ENCODE measurements at regions not wholly inside any gene's neighbourhood (a gene's known extent, or its start where the extent isn't known, plus 50 kb on each side); places are given as distances from the start of the nearest gene placed in this dataset.
"Not testable (repeated sequence)": the region's sequence is repeated elsewhere in the genome, so short reads cannot be mapped to it uniquely, and the experiment has no call there.

DNA sequence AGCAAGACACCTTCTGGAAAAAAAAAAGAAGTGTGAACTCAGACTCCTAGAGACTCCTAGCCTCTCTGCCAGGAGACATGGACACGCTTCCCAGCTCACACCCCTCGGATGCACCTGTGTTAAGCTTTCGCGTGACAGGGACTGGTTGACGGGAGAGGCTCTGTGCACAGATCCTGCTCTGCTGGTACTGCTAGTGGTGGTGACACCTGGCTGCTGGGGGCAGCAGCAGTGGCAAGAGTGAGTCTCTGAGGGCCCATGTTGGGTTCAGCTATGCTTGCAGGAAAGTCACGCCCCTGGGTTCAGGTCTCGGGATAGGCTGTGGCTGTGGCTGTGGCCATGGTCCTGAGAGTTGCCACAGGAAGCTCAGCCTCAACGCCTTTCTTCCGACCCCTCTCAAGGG lies 81.1 kb downstream of the XRCC2 start:
- DNase-seq (ENCODE audit: low read depth) = no peak

GRCh38 chr7:152591976-152592375 lies 84.0 kb downstream of the XRCC2 start:
- no peak for DNase-seq (ENCODE audit: low read depth)

DNA sequence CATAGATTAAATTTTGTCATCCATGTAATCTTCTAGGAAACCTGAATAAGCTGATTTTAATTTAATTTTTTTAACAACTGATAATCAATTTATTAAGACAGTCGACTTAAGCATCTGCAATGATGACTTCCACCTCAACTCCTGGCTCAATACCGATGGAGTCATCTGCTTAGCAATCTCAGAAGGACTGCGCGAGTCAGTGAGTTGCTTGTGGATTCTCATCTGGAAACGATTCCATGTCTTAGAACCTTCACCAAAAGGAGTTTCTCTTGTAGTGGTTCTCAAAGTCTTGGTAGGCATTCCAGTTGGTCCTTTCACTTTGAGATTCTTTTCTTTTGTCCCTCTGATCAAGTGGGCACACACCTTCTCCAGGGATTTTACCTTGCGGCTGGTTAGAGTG lies 85.5 kb downstream of the XRCC2 start:
- no peak for DNase-seq (ENCODE audit: low read depth)

DNA sequence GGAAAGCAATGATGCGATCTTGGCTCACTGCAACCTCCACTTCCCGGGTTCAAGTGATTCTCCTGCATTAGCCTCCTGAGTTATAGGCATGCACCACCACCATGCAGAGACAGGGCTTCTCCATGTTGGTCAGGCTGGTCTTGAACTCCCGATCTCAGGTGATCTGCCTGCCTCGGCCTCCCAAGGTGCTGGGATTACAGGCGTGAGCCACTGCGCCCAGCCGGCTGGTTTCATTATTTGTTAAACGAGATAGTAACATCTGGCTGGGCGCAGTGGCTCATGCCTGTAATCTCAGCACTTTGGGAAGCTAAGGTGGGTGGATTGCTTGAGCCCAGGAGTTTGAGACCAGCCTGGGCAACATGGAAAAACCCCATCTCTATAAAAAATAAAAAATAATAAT lies 86.1 kb downstream of the XRCC2 start:
- DNase-seq (ENCODE audit: low read depth) = not testable (repeated sequence)

DNA sequence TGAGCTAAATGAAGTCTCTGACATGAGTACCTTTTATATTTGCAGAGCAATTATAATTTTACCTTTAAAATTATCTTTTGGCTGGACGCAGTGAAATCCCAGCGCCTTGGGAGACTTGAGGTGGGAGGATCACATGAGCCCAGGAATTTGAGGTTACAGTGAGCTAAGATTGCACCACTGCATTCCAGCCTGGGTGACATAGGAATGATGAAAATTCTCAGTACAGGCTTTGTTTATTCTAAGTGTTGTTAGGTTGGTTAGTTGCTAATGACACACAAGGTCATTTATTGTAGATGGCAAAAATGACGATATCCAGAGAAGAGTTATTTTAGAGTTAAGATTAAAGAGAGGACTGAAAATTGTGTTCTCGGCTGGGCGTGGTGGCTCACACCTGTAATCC lies 87.6 kb downstream of the XRCC2 start:
- peak; percentile 41 for DNase-seq (ENCODE audit: low read depth)

GRCh38 chr7:152587366-152587765 lies 88.6 kb downstream of the XRCC2 start:
- no peak for DNase-seq (ENCODE audit: low read depth)

- no peak for DNase-seq (ENCODE audit: low read depth)
These were observed 92.9 kb downstream of the XRCC2 start for GRCh38 chr7:152583006-152583405.

DNA sequence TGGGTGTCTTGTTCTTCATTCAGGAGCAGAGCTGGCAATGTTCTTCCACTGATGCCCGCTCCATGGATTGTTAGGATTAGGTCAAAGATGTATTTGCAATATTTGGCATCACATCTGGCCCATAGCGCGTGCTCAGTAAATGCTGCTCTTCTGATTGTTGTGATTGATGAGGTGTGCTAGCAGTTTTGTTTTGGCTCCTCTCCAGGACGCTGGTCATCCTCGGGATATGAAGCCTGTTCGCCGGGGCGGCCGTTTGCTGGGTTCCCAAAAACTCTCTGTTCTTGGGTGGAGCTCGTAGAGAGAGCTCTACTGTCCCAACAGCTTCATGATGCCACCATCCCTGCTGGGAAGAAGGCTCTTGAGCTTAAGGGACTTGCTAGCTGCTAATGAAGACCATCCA lies 96.9 kb downstream of the XRCC2 start:
- no peak for DNase-seq (ENCODE audit: low read depth)

- no peak for DNase-seq (ENCODE audit: low read depth)
These were observed 98.6 kb downstream of the XRCC2 start for GRCh38 chr7:152577339-152577738.

DNA sequence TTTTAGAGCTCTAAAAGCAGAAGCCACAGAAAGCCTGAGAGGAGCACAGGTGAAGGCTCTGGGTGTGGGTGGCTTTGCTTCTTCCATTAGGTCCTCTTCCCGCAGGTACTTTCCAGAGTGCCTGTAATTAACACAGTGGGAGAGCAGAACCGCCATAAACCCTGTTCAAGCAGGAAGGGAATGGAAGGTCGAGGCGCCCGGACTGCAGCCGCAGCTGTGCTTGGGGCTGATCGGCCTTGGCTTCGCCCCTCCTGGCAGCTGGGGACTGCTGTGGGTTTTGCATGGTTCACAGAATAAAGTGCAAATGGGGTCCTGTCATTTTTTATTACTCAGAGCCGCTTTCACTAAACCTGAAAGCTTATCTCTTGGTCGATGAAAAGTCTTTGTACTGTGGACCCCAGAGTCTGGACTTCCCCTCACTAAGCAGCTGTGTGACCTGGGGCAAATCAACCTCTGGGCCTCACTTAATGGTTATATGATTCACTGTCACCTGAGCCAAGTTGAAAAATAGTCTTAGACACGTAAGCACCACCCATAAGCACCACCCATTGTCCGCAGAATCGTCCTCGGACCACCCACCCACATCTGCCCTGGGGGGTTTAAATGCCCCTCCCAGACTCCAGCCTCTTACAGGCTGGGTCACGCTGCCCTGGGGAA lies 100.9 kb downstream of the XRCC2 start:
- DNase-seq (ENCODE audit: low read depth) = no peak

- DNase-seq (ENCODE audit: low read depth) = not testable (repeated sequence)
These were observed 102.8 kb downstream of the XRCC2 start for GRCh38 chr7:152573186-152573585.

GRCh38 chr7:152572101-152572500 lies 103.8 kb downstream of the XRCC2 start:
- no peak for DNase-seq (ENCODE audit: low read depth)

GRCh38 chr7:152571068-152571467 lies 104.9 kb downstream of the XRCC2 start:
- DNase-seq (ENCODE audit: low read depth) = no peak

GRCh38 chr7:152568972-152569371 lies 107.0 kb downstream of the XRCC2 start:
- DNase-seq (ENCODE audit: low read depth) = no peak

DNA sequence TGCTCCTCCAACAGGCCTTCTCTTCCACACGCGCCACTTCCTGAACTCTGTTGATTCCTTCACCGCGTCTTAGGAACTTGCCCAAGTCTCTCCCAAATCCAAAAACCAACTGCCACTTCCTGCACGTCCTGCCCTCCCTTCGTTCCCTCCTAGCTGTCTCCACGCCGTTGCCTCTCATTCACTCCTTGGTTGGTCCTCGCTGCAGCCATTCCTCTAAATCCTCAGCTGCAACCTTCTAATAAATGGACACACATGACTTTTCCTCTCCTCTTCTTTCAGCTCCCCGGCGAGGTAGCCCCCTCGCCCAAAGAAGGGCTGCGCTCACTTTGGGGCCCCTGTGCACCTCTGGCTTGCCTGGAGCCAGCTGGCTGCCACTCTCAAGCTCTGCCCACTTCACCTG lies 110.2 kb downstream of the XRCC2 start:
- no peak for DNase-seq (ENCODE audit: low read depth)

DNA sequence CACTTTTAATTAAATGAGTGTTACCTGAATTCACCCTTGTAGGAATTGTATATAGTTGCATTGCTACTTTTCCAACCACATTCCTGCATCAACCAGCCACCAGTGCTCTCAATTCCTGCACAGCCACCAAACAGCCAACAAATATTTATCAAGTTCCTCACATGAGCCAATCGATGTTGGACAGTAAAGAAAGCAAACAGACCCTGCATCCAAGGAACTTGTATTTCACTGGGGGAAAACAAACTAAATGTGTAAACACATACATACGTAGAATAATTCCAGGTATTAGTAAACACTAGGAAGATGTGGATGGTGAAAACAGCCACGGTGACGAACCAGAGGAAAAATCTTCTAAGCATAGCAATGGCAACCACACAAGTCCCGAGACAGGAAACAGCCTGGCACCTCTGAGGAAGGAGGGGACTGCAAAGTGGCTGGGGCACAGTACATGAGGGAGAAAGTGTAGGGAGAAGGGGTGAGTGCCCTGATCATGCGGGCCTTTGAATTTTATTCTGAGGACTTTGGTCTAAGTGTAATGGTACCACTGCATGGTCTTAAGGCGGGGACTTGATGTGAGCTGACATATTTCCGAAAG lies 111.2 kb downstream of the XRCC2 start:
- no peak for DNase-seq (ENCODE audit: low read depth)

GRCh38 chr7:152556013-152556755 lies 119.8 kb downstream of the XRCC2 start:
- DNase-seq (ENCODE audit: low read depth) = no peak

GRCh38 chr7:152553671-152554317 lies 118.0 kb upstream of the KMT2C start:
- no peak for DNase-seq (ENCODE audit: low read depth)

- no peak for DNase-seq (ENCODE audit: low read depth)
These were observed 115.7 kb upstream of the KMT2C start for GRCh38 chr7:152551304-152552036.

GRCh38 chr7:152544971-152545619 lies 109.3 kb upstream of the KMT2C start:
- DNase-seq (ENCODE audit: low read depth) = no peak

GRCh38 chr7:152544481-152544927 lies 108.7 kb upstream of the KMT2C start:
- DNase-seq (ENCODE audit: low read depth) = no peak

GRCh38 chr7:152543799-152544198 lies 108.0 kb upstream of the KMT2C start:
- DNase-seq (ENCODE audit: low read depth) = no peak
